NCI-H526 (cell line): ENCODE measurements at regions not wholly inside any gene's neighbourhood (a gene's known extent, or its start where the extent isn't known, plus 50 kb on each side); places are given as distances from the start of the nearest gene placed in this dataset.

Source experiments
- DNase-seq, 2 experiments: peaks; one replicate each; lab custom pipeline; 2025; lab: John Stamatoyannopoulos, UW

- no peak for DNase-seq
Measured at GRCh38 chr3:13173186-13173585, 100.0 kb upstream of the IQSEC1 start.

GRCh38 chr3:13172644-13173013 is 99.4 kb upstream of the IQSEC1 start:
- no peak for DNase-seq

GRCh38 chr3:13171704-13172643 is 98.7 kb upstream of the IQSEC1 start:
- no peak for DNase-seq

GRCh38 chr3:13170317-13170716 is 97.1 kb upstream of the IQSEC1 start:
- DNase-seq = no peak

GRCh38 chr3:13168391-13168790 is 95.2 kb upstream of the IQSEC1 start:
- no peak for DNase-seq

- no peak for DNase-seq
Measured at GRCh38 chr3:13167829-13168228, 94.6 kb upstream of the IQSEC1 start.

- no peak for DNase-seq
Measured at GRCh38 chr3:13167064-13167743, 94.0 kb upstream of the IQSEC1 start.

GRCh38 chr3:13166243-13167063 is 93.2 kb upstream of the IQSEC1 start:
- no peak for DNase-seq

GRCh38 chr3:13165576-13165975 is 92.3 kb upstream of the IQSEC1 start:
- DNase-seq = no peak

- DNase-seq = no peak
Measured at GRCh38 chr3:13164893-13165492, 91.8 kb upstream of the IQSEC1 start.

- no peak for DNase-seq
Measured at GRCh38 chr3:13163848-13164382, 90.7 kb upstream of the IQSEC1 start.

GRCh38 chr3:13162549-13163320 is 89.5 kb upstream of the IQSEC1 start:
- no peak for DNase-seq

- DNase-seq = no peak
Measured at GRCh38 chr3:13161771-13162535, 88.7 kb upstream of the IQSEC1 start.

- DNase-seq = no peak
Measured at GRCh38 chr3:13161021-13161759, 88.0 kb upstream of the IQSEC1 start.

- no peak for DNase-seq
Measured at GRCh38 chr3:13160619-13161018, 87.4 kb upstream of the IQSEC1 start.

- no peak for DNase-seq
Measured at GRCh38 chr3:13159890-13160289, 86.7 kb upstream of the IQSEC1 start.

GRCh38 chr3:13158871-13159270 is 85.6 kb upstream of the IQSEC1 start:
- DNase-seq = no peak

- no peak for DNase-seq
Measured at GRCh38 chr3:13158408-13158807, 85.2 kb upstream of the IQSEC1 start.

- DNase-seq = no peak
Measured at GRCh38 chr3:13157986-13158385, 84.8 kb upstream of the IQSEC1 start.
